GM20000 (cell line): ENCODE measurements at regions not wholly inside any gene's neighbourhood (a gene's known extent, or its start where the extent isn't known, plus 50 kb on each side); places are given as distances from the start of the nearest gene placed in this dataset.

Experiments used
- DNase-seq: peaks from one replicate; pipeline ENCODE4 v3.0.0; 2012; ENCODE audit warnings: low spot score
- CTCF ChIP-seq: IDR thresholded peaks from 2 replicates; pipeline ENCODE4 v1.5.1; 2012; ENCODE audit warnings: mild to moderate bottlenecking, control low read depth; ENCODE audit errors: extremely low read depth, missing control alignments

DNA sequence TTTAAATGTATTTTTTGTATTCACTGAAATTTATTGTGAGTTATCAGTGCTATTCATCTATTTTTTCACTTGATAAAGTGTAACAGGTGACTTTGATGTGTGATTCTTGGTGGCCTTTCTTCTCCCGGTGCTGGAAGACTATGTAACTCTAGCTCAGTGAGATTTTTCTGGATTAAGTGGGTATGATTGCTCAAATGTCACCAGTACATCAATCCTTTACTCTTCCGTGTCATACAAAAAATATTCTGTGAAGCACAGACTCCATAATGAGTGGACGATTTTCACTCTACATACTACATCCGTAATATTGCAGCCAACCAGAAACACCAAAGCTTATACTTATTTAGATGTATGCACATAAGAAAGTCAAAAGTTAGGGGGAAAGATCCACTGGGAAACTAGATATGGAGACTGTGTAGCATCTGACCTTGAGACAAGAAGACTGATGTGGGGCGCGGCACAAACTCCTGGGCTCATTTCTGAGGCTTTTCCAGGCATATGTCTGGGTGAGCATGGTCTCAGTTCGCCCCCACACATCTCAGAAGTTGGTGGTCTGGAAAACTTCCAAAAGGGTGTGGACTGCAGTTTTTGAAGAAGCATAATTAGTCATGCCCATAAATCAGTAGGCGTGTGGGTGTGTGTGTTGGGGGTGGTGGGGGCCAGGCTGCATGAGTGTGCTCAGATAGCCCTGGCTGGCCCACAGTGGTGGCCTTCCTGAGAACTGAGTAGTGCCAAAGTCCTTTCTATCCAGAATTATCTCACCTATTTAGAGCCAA lies 53.9 kb upstream of the TENM3 start:
- DNase-seq, result no peak
- no peak for TF ChIP-seq CTCF

- no peak for TF ChIP-seq CTCF
- DNase-seq, result no peak
Measured at GRCh38 chr4:182190306-182190705, 52.9 kb upstream of the TENM3 start.

DNA sequence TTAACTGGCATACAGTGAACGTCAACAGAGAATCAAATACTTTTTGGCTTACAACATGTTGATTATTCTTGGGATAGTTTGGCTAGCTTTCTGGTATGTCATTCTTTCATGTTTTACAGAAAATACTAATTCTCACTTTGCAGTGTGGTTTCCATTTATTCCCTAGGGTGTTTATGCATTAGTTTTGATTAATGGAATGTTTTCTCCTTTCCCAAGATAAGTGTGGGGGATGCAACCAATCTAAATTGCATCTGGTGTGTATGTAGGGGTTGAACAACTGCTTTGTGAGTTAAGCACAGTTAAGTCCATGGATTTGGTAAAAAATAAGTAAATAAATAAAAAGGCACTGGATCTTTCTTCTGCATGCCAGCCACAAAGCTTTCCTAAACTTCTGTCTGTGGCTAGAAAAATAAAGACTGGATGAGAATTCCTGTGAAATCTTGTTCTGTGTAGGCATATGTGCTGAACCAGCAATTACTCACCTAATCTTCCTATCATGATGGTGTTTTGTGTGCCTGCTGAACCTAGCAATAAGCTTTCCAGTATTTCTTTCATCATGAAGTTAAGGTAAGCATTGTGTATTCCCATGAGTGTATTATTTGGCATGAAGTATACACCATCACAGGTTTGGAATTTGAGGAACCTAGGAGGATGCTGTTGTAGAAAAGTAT lies 50.6 kb upstream of the TENM3 start:
- DNase-seq, result no peak
- no peak for TF ChIP-seq CTCF

DNA sequence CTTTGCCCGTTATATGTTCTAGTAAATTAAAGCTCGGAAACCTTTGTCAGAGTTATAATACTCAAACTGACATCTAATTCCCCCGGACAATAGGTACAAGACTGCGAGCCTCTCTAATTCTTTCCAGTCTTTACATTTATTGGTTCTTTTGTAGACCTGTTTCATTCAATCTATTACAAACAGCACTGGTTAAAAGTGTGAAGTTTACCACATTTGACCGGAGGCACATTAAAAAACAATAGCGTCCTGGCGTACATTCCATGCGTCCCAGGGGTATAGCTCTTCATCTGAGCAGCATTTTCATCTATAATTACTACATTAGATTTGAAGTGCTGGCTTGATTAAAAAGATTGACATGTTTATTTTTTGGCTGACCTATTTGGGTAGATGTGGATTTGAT lies 49.9 kb upstream of the TENM3 start:
- DNase-seq, result no peak
- no peak for TF ChIP-seq CTCF
